Panc1 (cell line): ENCODE measurements at regions not wholly inside any gene's neighbourhood (a gene's known extent, or its start where the extent isn't known, plus 50 kb on each side); places are given as distances from the start of the nearest gene placed in this dataset.

ENCODE experiments used
- ATAC-seq: fragments of 200-7000 bp; cut with Tn5 transposase; 2 replicates; pipeline ENCODE4 v1.9.1; 2020; ENCODE audit warnings: mild to moderate bottlenecking, moderate library complexity
- BruUV-seq: library from RNA; stranded (reverse); fragments of 400-500 nt; replicated peaks from 2 replicates; lab custom pipeline; 2021; lab: Mats Ljungman, UMichigan
- CTCF ChIA-PET: fragments of 300-600 bp; sonication (Branson Sonifier 250); formaldehyde crosslinking; loops from one replicate; lab custom pipeline; 2022; ENCODE audit warnings: antibody characterized with exemption; lab: Charles Lee
- POLR2A ChIA-PET: fragments of 300-600 bp; sonication (Branson Sonifier 250); formaldehyde crosslinking; loops from one replicate; lab custom pipeline; 2022; ENCODE audit warnings: antibody characterized with exemption; lab: Charles Lee
- DNase-seq: peaks from one replicate; pipeline ENCODE4 v3.0.0-alpha.2; 2010; ENCODE audit warnings: low read depth, low spot score
- H3K27ac ChIP-seq: 2 replicates; pipeline ENCODE4 v1.5.1; 2011; ENCODE audit warnings: mild to moderate bottlenecking, low read length, inconsistent platforms
- H3K27me3 ChIP-seq: fragments of 200-500 bp; sonication (Bioruptor generic); 2 replicates; pipeline ENCODE4 v1.6.0; 2014; ENCODE audit warnings: low read length, inconsistent platforms; ENCODE audit not compliant: control insufficient read depth, insufficient read depth
- H3K36me3 ChIP-seq: fragments of 200-500 bp; sonication (Bioruptor generic); 2 replicates; pipeline ENCODE4 v1.5.1; 2014; ENCODE audit warnings: inconsistent platforms, mild to moderate bottlenecking, low read length, moderate library complexity; ENCODE audit not compliant: control insufficient read depth, insufficient read depth
- H3K4me1 ChIP-seq: 2 replicates; pipeline ENCODE4 v1.5.1; 2011; ENCODE audit warnings: inconsistent platforms, mild to moderate bottlenecking, low read length, moderate library complexity; ENCODE audit not compliant: control insufficient read depth, insufficient read depth
- H3K4me3 ChIP-seq, 2 experiments: 2 replicates each; pipeline ENCODE4 v1.5.1; 2011 to 2012; ENCODE audit warnings: low read depth in 2 of 2, low read length in 2 of 2, mild to moderate bottlenecking in 2 of 2, inconsistent platforms in 1 of 2, moderate library complexity in 1 of 2
- H3K9me3 ChIP-seq: fragments of 200-500 bp; sonication (Bioruptor generic); 2 replicates; pipeline ENCODE4 v1.5.1; 2014; ENCODE audit warnings: low read depth, mild to moderate bottlenecking, inconsistent platforms, low read length, moderate library complexity; ENCODE audit not compliant: control insufficient read depth, insufficient read depth
- POLR2AphosphoS5 ChIP-seq: IDR thresholded peaks from 2 replicates; pipeline ENCODE4 v1.6.1; 2012; ENCODE audit warnings: mild to moderate bottlenecking, low read depth, low read length, moderate library complexity
- SIN3A ChIP-seq: IDR thresholded peaks from 2 replicates; pipeline ENCODE4 v1.6.1; 2012; ENCODE audit warnings: low read depth, mild to moderate bottlenecking, low read length, moderate library complexity, borderline replicate concordance; ENCODE audit not compliant: insufficient read depth
- TCF7L2 ChIP-seq: IDR thresholded peaks from 2 replicates; pipeline ENCODE4 v1.6.1; 2011; ENCODE audit warnings: mild to moderate bottlenecking, low read depth, low read length, inconsistent platforms
- in situ Hi-C: cut with HindIII; loops from 2 replicates; pipeline ENCODE4 v1.10.0; 2016; ENCODE audit warnings: low sequenced_read_pairs, low pct_unique_long_range_greater_than_20kb
- intact Hi-C: fragments of 100-400 bp; cut with micrococcal nuclease; formaldehyde crosslinking; loops from one replicate; pipeline ENCODE4 v1.10.0; 2022; ENCODE audit not compliant: unreplicated experiment
- TF ChIP-seq, protein P1 (sequence below): fragments of 450-650 bp; IDR thresholded peaks from 2 replicates; pipeline ENCODE4 v1.5.1; 2017; ENCODE audit warnings: mild to moderate bottlenecking
- TF ChIP-seq, protein P2 (sequence below), 2 experiments: IDR thresholded peaks; 2 replicates each; pipeline ENCODE4 v1.6.1; 2011 to 2012; ENCODE audit warnings: low read depth in 2 of 2, control low read depth in 1 of 2, low read length in 1 of 2, mild to moderate bottlenecking in 1 of 2, moderate library complexity in 1 of 2; ENCODE audit not compliant: insufficient read depth in 1 of 2

DNA sequence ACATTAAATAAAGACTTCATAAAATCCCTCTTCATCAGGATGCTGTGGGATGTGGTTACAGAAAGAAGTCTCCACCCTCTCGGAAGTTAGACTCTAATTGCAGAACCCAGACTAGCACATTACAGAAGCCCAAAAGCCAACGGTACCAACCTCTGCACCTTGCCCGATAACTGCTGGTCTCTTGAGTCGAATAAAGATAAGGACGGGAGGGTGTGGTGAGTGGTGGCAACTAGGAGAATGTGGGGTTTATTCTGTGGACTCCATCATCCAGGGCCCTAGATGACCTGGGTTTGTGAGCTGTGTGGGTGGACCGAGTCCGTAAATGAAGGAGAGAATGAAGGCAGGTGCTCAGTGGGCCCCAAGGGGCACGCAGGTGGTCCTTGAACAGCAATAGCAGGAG is 462.8 kb upstream of the ID2 start:
- DNase-seq = no peak
- Histone ChIP-seq H3K9me3 (no peaks in the 10 kb centered on the region), H3K36me3 (no peaks in the 10 kb centered on the region), H3K27me3 (no peaks in the 10 kb centered on the region; the same call in 1 of the 2 replicates), H3K27ac (no peak overlapping the region), H3K4me3 (no peak overlapping the region), H3K4me1 (no peaks in the 10 kb centered on the region)
- in situ Hi-C loops (no loop called here), intact Hi-C loops (no loop called here)
- BruUV-seq = no TSS peak
- POLR2A ChIA-PET = no interaction called here
- no peak for TF ChIP-seq SIN3A
- TF ChIP-seq, protein P1, sequence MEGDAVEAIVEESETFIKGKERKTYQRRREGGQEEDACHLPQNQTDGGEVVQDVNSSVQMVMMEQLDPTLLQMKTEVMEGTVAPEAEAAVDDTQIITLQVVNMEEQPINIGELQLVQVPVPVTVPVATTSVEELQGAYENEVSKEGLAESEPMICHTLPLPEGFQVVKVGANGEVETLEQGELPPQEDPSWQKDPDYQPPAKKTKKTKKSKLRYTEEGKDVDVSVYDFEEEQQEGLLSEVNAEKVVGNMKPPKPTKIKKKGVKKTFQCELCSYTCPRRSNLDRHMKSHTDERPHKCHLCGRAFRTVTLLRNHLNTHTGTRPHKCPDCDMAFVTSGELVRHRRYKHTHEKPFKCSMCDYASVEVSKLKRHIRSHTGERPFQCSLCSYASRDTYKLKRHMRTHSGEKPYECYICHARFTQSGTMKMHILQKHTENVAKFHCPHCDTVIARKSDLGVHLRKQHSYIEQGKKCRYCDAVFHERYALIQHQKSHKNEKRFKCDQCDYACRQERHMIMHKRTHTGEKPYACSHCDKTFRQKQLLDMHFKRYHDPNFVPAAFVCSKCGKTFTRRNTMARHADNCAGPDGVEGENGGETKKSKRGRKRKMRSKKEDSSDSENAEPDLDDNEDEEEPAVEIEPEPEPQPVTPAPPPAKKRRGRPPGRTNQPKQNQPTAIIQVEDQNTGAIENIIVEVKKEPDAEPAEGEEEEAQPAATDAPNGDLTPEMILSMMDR = no peak
- TF ChIP-seq TCF7L2 = no peak
- TF ChIP-seq, protein P2, sequence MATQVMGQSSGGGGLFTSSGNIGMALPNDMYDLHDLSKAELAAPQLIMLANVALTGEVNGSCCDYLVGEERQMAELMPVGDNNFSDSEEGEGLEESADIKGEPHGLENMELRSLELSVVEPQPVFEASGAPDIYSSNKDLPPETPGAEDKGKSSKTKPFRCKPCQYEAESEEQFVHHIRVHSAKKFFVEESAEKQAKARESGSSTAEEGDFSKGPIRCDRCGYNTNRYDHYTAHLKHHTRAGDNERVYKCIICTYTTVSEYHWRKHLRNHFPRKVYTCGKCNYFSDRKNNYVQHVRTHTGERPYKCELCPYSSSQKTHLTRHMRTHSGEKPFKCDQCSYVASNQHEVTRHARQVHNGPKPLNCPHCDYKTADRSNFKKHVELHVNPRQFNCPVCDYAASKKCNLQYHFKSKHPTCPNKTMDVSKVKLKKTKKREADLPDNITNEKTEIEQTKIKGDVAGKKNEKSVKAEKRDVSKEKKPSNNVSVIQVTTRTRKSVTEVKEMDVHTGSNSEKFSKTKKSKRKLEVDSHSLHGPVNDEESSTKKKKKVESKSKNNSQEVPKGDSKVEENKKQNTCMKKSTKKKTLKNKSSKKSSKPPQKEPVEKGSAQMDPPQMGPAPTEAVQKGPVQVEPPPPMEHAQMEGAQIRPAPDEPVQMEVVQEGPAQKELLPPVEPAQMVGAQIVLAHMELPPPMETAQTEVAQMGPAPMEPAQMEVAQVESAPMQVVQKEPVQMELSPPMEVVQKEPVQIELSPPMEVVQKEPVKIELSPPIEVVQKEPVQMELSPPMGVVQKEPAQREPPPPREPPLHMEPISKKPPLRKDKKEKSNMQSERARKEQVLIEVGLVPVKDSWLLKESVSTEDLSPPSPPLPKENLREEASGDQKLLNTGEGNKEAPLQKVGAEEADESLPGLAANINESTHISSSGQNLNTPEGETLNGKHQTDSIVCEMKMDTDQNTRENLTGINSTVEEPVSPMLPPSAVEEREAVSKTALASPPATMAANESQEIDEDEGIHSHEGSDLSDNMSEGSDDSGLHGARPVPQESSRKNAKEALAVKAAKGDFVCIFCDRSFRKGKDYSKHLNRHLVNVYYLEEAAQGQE (IDR thresholded peaks at IDR 0.05; ENCODE audit: insufficient read depth in 1 of 2, low read depth in 2 of 2, low read length in 1 of 2) = no peak
- no peak for TF ChIP-seq POLR2AphosphoS5
- CTCF ChIA-PET = no interaction called here
- no peak for ATAC-seq

DNA sequence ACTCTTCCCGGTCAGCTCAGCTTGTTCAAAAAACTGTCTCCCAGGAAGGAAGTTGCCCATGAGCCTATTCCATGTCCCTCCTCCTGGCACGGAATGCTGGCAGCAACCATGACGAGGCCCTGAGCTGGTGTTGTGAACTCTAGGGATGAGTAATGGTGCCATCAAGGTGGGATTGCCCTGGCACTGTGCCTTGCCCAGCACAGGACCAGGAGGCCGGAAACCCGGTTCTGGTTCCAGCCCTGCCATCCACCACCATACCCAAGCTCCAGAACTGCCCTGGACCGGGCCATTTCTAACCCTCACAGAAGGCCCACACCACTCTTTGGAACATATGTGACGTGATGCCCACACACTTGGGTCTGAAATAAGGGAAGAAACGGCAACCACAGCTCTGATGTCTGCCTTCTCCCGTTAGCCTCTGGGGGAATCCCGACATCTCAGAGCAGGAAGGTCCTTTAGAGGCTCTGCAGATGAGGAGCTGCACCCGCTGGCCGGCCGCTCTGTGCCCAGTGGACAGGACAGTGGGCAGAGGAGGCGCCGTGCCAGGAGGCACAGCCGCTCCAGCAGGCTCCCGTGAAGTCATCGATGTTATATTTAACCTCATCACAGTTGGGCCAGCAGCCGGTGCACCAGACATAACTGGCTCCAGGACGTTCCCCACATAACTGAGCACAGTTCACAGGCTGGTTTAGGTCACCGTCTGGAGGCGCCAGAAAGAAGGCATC is 462.1 kb upstream of the ID2 start:
- Histone ChIP-seq H3K36me3 (no peaks in the 10 kb centered on the region), H3K4me3 (no peak overlapping the region), H3K4me1 (no peaks in the 10 kb centered on the region), H3K27ac (no peak overlapping the region), H3K9me3 (no peaks in the 10 kb centered on the region), H3K27me3 (no peaks in the 10 kb centered on the region; the same call in 1 of the 2 replicates)
- TF ChIP-seq TCF7L2 (no peak), POLR2AphosphoS5 (no peak), SIN3A (no peak)
- TF ChIP-seq, protein P1 = no peak
- TF ChIP-seq, protein P2 (IDR thresholded peaks at IDR 0.05; ENCODE audit: insufficient read depth in 1 of 2, low read depth in 2 of 2, low read length in 1 of 2) = no peak
- no TSS peak for BruUV-seq
- intact Hi-C loops = no loop called here
- CTCF ChIA-PET = interaction anchor here (0.6 kb wide), 1 partner anchor 18 kb away, joined by 3 read pairs; no protein-coding TSS in a partner anchor
- POLR2A ChIA-PET = no interaction called here
- in situ Hi-C loops = no loop called here
- DNase-seq (no peak), ATAC-seq (no peak)
